ENCODE measurements at regions not wholly inside any gene's neighbourhood (a gene's known extent, or its start where the extent isn't known, plus 50 kb on each side); places are given as distances from the start of the nearest gene placed in this dataset.
"Not testable (repeated sequence)": the region's sequence is repeated elsewhere in the genome, so short reads cannot be mapped to it uniquely, and the experiment has no call there.

GRCh38 chr16:79996321-79996720 lies 395.8 kb upstream of the MAF start:
- DNase-seq, result no peak

- DNase-seq, result no peak
Observed at GRCh38 chr16:79995315-79995714, 394.8 kb upstream of the MAF start.

- DNase-seq, result no peak
Observed at GRCh38 chr16:79994418-79994817, 393.9 kb upstream of the MAF start.

DNA sequence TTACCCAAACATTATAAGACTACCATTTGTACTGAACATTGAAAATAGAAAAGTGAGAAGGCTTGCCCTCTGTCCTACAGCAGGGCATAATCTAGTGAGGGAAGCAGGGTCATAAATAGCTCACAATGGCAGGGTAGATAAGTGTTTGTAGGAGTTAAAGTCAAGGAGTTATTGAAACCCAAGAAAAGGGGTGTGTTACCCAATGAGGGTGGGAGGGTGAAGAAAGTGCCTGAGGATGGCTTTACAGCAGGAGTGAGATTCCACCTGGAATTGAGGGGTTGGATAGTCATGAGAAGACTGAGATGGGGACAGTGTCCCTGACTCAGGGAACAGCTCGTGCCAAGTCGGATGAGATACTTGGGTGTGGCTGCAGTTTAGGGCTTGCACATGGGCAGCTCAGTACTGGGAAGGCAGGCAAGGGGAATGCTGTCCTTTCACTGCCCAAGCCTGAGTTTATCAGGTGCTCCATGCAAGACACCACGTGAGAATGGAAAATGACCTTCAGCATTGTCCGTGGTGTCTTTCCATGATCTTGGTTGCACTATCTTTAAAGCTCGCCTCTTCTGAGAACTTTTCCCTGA lies 393.2 kb upstream of the MAF start:
- DNase-seq, result no peak

- DNase-seq, result no peak
Observed at GRCh38 chr16:79991969-79992368, 391.4 kb upstream of the MAF start.

DNA sequence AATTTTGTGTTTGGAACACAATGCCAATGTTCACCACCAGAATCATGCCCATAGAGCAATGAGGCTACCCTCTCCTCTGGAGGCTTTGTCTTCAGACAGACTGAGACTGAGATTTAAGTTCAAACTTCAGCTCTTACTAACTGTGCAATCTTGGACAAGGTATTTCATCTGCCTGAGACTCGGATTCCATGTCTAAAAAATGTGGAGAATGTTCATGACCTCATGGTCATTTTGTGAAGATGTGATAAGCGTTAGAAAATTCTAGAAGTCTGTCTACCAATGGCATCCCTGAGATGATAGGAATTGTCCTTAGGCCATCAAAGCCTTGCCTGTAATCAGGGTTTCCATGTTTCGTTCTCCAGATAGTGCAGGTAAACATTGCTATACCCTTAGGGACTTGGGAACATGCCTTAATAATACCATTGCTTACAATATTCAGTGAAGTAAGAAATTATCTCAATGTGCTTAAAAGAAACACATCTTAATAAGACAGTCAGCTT lies 388.2 kb upstream of the MAF start:
- no peak for DNase-seq

GRCh38 chr16:79988089-79988488 lies 387.6 kb upstream of the MAF start:
- no peak for DNase-seq

- DNase-seq, result no peak
Observed at GRCh38 chr16:79986352-79986751, 385.8 kb upstream of the MAF start.

- no peak for DNase-seq
Observed at GRCh38 chr16:79985606-79986005, 385.1 kb upstream of the MAF start.

DNA sequence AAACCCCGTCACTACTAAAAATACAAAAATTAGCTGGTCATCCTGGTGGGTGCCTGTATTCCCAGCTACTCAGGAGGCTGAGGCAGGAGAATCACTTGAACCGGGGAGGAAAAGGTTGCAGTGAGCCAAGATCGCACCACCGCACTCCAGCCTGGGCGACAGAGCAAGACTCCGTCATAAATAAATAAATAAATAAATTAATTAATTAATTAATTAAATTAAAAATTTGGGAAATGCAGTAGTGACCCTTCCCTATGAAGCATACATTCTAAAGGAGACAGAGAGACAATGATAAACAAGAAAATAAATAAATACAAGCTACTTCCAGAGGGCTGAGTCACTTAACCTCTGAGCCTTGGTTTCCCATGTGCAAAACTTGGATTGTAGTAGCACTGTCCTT lies 383.6 kb upstream of the MAF start:
- not testable (repeated sequence) for DNase-seq

DNA sequence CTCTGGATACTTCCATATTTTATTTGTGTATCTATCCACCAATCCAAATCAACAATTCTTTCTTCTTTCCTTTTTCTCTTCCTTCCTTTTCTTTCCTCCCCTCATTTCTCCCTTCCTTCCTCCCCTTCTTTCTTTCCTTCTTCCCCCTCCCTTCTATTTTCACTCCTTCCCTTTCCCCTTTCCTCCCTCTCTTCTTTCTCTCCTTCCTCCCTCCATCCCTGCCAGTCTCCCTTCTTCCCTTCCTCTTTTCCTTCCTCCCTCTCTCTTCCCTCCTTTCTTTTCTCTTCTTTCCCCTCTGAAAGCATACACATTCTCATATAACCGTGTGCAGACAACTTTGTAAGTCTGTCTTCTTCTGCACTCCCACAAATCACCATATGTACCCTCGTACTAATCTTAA lies 382.3 kb upstream of the MAF start:
- DNase-seq, result no peak

DNA sequence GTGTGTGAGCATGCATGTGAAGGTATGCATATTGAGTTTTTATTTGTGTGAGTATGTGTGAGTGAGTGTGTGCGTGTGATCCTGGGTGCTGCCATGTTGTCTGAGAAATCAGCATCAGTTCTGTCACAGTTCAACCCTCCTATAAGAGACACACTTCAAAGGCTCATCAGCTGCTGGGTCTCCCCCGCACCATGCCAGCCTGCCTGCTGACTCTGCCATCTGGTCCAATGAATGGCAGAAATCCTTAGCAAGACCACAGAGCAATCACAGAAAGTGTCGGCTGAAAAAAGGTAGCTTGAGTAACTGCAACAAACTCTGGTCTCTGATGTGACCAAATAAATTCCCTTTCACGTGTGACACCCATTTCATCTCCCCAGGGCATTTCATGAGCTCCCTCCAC lies 381.8 kb upstream of the MAF start:
- DNase-seq, result no peak

- DNase-seq, result no peak
Observed at GRCh38 chr16:79981814-79982213, 381.3 kb upstream of the MAF start.

- DNase-seq, result no peak
Observed at GRCh38 chr16:79980650-79981521, 380.3 kb upstream of the MAF start.

- DNase-seq, result no peak
Observed at GRCh38 chr16:79977940-79978836, 377.7 kb upstream of the MAF start.

GRCh38 chr16:79973320-79973719 lies 372.8 kb upstream of the MAF start:
- DNase-seq, result no peak

DNA sequence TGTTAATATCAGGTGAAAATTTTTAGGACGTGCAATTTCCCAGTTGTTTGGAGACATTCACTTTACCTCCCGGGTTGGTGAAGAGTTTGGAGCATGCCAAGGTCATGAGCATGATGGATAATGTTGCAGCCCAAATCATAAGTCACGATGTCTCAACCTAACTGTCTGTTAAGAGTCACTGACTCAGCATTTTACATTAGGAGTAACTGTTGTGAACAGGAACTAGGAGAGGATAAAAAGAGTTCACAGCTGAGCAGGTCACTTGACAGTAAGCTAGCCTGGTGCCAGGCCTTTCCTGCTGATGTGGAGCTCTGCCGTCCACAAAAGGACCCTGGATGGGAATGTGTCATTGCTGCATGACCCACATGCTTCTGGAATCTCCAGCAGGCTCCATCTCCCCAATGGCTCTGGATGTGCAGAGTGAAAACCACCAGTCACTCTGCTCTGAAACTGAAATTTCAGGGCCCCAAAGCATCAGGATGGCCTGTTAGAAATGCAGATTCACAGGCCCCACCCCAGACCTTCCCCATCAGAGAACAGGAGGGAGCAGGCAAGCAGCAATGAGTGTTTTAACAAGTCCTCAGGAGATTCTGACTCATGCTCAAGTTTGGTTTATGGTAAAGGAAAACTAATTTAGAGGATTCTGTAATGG lies 371.6 kb upstream of the MAF start:
- DNase-seq, result no peak

DNA sequence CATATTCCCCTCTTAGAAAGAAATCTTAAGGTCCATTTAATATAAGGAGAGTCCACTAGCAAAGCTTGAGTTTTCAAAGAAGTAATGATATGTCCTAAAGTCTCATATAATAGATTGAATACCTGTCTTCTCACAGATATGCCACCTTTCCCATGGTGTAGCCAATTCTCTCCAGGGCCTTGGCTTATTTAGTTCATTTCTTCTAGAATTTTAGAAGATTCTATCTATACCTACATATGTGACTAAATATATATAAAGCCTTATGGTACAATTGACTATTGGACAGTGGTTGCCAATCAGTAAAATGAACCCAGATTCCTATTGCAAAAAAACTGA lies 370.7 kb upstream of the MAF start:
- no peak for DNase-seq

DNA sequence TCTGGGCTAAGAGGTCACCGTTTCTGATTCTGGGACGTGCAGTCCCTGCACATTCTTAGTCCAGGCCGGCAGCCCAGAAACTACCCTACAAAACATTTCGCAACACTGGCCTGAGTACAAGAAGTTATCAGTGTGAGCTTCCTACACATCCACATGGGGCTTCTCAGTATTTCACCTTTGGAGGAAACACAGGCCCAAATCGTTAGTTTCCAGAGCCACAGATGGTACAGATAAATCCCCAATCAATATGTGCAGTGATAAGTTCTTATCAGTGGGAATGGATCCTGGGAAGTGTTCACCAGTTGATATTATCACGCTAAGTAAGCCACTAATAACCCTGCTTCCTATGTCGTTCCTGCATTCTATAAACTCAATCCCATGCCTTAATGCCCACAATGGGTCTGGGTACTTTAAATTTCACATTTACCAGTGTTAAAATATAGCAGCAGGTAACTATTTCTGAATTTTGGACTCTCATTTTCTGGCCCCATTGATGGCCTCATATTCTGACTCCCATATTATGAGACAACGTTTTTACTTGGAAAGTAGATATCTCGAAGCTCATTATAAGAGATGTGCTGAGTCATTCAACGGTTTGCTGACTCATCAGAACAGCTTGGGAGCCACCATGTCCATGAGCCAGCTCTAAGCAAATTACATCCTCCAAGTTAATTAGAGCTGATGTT lies 370.2 kb upstream of the MAF start:
- DNase-seq, result no peak

- no peak for DNase-seq
Observed at GRCh38 chr16:79970087-79970486, 369.6 kb upstream of the MAF start.

- DNase-seq, result no peak
Observed at GRCh38 chr16:79969458-79969857, 368.9 kb upstream of the MAF start.

DNA sequence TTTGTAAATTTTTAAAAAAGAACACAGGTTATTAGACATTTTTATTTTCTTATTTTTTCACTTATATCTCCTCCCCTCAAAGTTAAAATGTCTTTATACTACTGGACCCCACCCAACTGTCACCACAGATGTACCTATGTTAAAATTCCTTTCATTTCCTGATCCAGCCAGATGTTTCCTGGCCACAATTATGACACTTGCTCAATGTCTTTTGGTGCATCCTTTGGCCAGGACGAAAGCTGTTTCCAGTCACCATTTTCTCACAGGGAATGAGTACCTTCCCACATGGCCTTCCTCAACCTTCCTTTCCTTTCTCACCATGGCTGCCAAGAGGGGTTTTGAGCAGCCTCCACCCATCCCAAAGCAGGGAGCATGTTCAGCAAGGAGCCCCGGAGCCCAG lies 365.7 kb upstream of the MAF start:
- DNase-seq, result no peak

GRCh38 chr16:79965718-79966117 lies 365.2 kb upstream of the MAF start:
- DNase-seq, result no peak

Measured in stimulated activated CD4-positive, alpha-beta T cell treated with anti-CD3 and anti-CD28 coated beads, Interleukin-12 subunit alpha, Interleukin-12 subunit beta, amount 100 ng/mL, for 4 hours (primary cell).